GM19193 (cell line): ENCODE measurements at regions not wholly inside any gene's neighbourhood (a gene's known extent, or its start where the extent isn't known, plus 50 kb on each side); places are given as distances from the start of the nearest gene placed in this dataset.

Source experiments
- POLR2A ChIP-seq: IDR thresholded peaks from 4 replicates; pipeline ENCODE4 v1.6.1; 2011; ENCODE audit not compliant: insufficient read depth, insufficient read length; ENCODE audit errors: extremely low read depth

DNA sequence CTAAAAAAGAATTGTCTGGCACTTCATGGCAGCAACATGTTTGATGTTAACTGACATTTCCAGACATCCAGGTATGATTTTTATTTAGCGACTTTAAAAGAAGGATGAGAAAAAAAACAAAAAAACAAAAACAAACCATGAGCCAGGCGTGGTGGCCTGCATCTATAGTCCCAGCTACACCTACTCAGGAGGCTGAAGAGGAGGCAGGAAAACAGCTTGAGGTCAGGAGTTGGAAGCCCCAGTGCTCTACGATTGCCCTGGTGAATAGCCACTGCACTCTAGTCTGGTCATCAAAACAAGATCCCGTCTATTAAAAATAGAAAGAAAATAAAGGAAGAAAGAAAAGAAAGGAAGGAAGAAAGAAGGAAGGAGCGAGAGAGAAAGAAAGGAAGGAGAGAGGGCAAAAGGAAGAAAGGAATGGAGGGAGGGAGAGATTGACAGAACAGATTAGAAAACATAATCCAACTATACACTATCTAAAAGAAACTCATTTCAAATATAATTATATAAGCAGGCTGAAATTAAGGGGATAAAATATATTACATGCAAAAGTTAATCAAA lies 141.6 kb downstream of the TRIM27 start:
- no peak for TF ChIP-seq POLR2A

DNA sequence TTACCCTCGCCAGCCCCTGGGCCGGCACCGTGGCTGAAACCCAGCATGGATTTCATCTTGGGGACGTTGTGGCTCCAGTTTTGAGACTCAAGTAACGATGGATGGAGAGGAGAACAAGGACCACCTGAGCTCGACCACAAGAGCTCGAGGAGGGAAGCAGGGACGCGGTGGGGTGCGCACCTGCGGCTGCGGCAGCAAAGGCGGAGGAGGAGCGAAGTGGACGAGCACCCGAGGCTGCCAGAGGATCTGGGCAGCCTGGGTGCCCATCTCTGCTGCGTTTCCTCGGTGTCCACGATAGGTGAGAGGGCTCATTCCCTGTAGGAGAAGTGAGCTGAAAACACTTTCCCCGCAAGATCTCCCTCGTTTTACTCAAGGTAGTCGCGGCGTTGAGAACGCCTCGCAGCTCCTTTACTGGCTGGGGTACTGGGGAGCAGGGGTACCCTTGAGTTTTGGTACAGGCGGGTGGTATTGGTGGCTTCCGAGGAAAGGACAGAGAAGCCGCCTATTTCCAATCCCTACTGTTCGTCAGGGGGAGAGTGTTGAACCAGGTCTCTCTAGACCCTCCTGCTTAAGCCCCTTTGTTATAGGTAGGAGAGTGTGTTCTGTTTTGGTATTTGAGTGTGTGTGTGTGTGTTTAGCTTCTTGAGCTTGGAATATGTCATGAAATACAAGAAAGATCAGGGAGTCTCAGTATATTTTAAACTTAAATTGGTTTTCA lies 137.7 kb downstream of the TRIM27 start:
- TF ChIP-seq POLR2A: no peak

GRCh38 chr6:28789553-28790083 lies 134.2 kb downstream of the TRIM27 start:
- no peak for TF ChIP-seq POLR2A

- no peak for TF ChIP-seq POLR2A
Measured at GRCh38 chr6:28791002-28791383, 132.8 kb downstream of the TRIM27 start.

GRCh38 chr6:28794175-28795002 lies 129.4 kb downstream of the TRIM27 start:
- TF ChIP-seq POLR2A: no peak

- no peak for TF ChIP-seq POLR2A
Measured at GRCh38 chr6:28802417-28803336, 121.1 kb downstream of the TRIM27 start.

DNA sequence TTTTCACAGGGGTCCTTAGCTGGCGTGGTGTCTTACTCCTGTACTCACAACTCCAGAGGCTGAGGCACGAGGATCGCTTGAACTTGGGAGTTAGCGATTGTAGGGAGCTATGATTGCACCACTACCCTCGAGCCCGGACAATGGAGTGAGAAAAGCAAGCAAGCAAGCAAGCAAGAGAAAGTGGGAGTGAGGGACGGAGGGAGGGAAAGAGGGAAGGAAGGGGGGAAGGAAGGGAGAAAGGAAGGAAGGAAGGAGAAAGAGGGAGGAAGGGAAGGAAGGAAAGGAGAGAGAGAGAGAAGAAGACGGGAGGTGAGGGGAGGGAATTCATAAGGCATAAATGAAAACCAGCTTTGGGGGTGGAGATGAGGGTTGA lies 120.5 kb downstream of the TRIM27 start:
- TF ChIP-seq POLR2A: no peak

- TF ChIP-seq POLR2A: no peak
Measured at GRCh38 chr6:28807682-28808280, 116.0 kb downstream of the TRIM27 start.

DNA sequence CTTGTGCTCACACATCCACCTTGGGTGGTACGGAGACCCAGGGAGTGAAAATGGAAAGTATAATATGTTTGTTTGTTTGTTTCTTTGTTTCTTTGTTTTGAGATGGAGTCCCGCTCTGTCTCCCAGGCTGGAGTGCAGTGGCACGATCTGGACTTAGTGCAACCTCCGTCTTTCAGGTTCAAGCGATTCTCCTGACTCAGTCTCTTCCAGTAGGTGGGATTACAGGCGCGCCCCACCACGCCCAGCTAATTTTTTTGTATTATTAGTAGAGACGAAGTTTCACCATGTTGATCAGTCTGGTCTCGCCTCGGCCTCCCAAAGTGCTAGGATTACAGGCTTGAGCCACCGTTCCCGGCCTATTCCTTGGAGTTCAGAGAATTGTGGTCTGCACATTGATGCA lies 115.4 kb downstream of the TRIM27 start:
- no peak for TF ChIP-seq POLR2A

- TF ChIP-seq POLR2A: no peak
Measured at GRCh38 chr6:28809947-28810658, 113.7 kb downstream of the TRIM27 start.

DNA sequence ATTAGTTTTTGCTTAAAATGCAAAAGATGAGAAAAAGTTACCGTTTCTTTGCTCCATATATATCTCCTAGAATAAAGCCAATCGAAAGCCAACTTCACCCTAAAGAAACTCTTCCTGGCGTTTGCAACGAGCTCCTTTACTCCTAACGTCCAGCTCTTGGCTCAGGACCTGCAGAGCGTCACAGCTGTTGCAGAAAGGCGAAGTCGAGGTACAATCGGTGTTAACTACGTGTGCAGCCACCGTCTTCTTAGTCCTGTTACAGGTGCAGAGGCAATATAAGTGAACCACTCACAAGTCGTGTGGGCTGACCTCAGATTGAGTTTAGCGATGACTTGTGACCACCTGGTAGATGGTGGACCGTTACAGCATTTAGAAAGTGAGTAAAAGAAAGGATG lies 113.1 kb downstream of the TRIM27 start:
- TF ChIP-seq POLR2A: no peak

DNA sequence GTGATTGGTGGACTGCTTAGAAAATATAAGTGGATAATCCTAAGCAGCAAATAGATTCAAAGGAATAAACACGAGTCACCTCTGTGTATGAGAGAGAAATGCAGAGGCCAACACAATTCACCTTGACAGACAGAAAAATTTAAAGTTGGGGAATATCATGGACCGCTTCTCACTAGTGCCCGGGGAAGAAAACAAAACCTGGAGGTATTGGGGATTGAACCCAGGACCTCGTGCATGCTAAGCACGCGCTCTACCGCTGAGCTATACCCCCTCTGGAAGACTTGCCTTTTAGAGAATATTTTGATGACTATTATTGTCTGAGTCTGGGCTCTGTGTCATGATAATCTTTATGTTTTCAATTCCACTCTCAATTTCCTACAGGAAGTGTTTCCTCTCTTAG lies 111.9 kb downstream of the TRIM27 start:
- TF ChIP-seq POLR2A: no peak

- TF ChIP-seq POLR2A: no peak
Measured at GRCh38 chr6:28812778-28813569, 110.8 kb downstream of the TRIM27 start.
